ENCODE measurements at regions not wholly inside any gene's neighbourhood (a gene's known extent, or its start where the extent isn't known, plus 50 kb on each side); places are given as distances from the start of the nearest gene placed in this dataset.

GRCh38 chr1:181335631-181336030 lies 147.7 kb upstream of the CACNA1E start:
- no peak for TF ChIP-seq CTCF (IDR thresholded peaks at IDR 0.05; ENCODE audit: insufficient read depth, low read depth, low read length)
- H3K4me3 ChIP-seq (ENCODE audit: low read depth, low read length) = no peak overlapping the region
- no peak for DNase-seq (ENCODE audit: low read depth)

- TF ChIP-seq CTCF (IDR thresholded peaks at IDR 0.05; ENCODE audit: insufficient read depth, low read depth, low read length) = no peak
- no peak for DNase-seq (ENCODE audit: low read depth)
- no peak overlapping the region for H3K4me3 ChIP-seq (ENCODE audit: low read depth, low read length)
Measured at GRCh38 chr1:181341026-181341632, 142.2 kb upstream of the CACNA1E start.

- no peak overlapping the region for H3K4me3 ChIP-seq (ENCODE audit: low read depth, low read length)
- no peak for DNase-seq (ENCODE audit: low read depth)
- no peak for TF ChIP-seq CTCF (IDR thresholded peaks at IDR 0.05; ENCODE audit: insufficient read depth, low read depth, low read length)
Measured at GRCh38 chr1:181344091-181344490, 139.2 kb upstream of the CACNA1E start.

GRCh38 chr1:181345146-181345545 lies 138.2 kb upstream of the CACNA1E start:
- no peak for DNase-seq (ENCODE audit: low read depth)
- H3K4me3 ChIP-seq (ENCODE audit: low read depth, low read length) = no peak overlapping the region
- no peak for TF ChIP-seq CTCF (IDR thresholded peaks at IDR 0.05; ENCODE audit: insufficient read depth, low read depth, low read length)

GRCh38 chr1:181347495-181348390 lies 135.6 kb upstream of the CACNA1E start:
- no peak for DNase-seq (ENCODE audit: low read depth)
- no peak overlapping the region for H3K4me3 ChIP-seq (ENCODE audit: low read depth, low read length)
- no peak for TF ChIP-seq CTCF (IDR thresholded peaks at IDR 0.05; ENCODE audit: insufficient read depth, low read depth, low read length)

GRCh38 chr1:181349512-181349911 lies 133.8 kb upstream of the CACNA1E start:
- no peak for TF ChIP-seq CTCF (IDR thresholded peaks at IDR 0.05; ENCODE audit: insufficient read depth, low read depth, low read length)
- DNase-seq (ENCODE audit: low read depth) = no peak
- H3K4me3 ChIP-seq (ENCODE audit: low read depth, low read length) = no peak overlapping the region

Data from fibroblast of villous mesenchyme (primary cell).